GM19238 (cell line): ENCODE measurements at regions not wholly inside any gene's neighbourhood (a gene's known extent, or its start where the extent isn't known, plus 50 kb on each side); places are given as distances from the start of the nearest gene placed in this dataset.
"Not testable (repeated sequence)": the region's sequence is repeated elsewhere in the genome, so short reads cannot be mapped to it uniquely, and the experiment has no call there.

Experiments
- DNase-seq: peaks from one replicate; pipeline ENCODE4 v3.0.0; 2011; ENCODE audit warnings: low spot score; ENCODE audit not compliant: insufficient read length

GRCh38 chr15:62406305-62406891, 241.3 kb upstream of the C2CD4B start:
- no peak for DNase-seq

GRCh38 chr15:62407216-62407615, 242.1 kb upstream of the C2CD4B start:
- DNase-seq = no peak

- DNase-seq = no peak
Observed at GRCh38 chr15:62407962-62408361, 242.9 kb upstream of the C2CD4B start.

- DNase-seq = no peak
Observed at GRCh38 chr15:62409466-62409865, 244.4 kb upstream of the C2CD4B start.

DNA sequence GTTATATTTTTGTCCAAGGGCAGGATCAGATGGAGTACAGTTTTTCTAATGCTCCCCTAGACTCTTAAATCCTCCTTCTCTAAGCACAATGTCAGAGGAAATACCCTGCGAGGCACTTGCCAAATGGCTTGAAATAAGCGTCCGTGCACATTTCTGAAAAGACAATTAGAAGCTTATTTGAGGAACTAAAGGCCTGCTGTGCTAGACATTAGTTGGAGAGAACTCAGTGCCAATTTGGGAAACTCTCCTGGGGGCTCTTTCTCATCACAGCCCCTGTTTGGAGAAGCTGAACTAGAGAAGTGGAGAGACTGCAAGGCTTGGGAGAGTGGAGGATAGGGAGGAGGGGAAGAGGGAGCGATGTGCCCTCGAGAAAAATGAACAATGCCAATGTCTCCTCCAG, 247.6 kb upstream of the C2CD4B start:
- DNase-seq = no peak

DNA sequence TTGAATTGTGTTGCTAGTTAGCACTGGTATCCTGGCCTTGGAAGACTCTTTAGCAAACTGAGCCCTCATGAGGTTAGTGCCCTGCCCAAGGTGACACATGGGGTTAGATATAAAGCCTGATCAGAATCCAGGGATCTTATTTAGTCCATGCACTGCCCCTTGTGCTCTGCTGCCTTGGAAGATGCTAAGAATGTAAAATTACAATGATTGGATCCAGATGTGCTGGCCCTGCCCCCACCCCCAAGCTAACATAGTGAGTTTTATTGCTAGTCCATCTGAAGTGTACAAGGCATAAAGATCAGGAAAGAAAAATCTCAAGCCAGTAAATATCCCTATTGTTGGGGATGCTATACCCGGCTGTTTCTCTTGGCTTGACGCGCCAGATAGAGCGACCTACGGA, 248.1 kb upstream of the C2CD4B start:
- no peak for DNase-seq

- DNase-seq = no peak
Observed at GRCh38 chr15:62413786-62414185, 248.7 kb upstream of the C2CD4B start.

DNA sequence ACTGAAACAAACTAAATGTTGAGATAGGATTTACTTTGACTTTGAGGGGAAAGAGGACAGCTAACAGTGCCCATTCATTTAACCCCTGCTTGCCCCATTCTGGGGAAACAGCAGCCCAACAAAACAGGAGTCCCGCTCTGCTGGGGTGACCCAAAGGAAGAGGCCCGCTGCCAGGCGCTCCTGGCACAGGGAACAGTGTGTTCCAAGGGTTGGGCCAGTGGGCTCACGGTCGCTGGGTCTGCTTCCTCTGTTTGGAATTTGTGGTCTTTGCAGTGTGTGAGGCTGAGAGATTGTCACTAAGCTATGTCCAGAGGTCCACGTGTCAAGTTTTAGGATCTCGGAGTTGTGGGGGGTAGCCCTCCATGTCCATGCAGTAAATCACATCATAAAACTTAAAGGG, 250.4 kb upstream of the C2CD4B start:
- no peak for DNase-seq

GRCh38 chr15:62416526-62416925, 251.4 kb upstream of the C2CD4B start:
- no peak for DNase-seq

DNA sequence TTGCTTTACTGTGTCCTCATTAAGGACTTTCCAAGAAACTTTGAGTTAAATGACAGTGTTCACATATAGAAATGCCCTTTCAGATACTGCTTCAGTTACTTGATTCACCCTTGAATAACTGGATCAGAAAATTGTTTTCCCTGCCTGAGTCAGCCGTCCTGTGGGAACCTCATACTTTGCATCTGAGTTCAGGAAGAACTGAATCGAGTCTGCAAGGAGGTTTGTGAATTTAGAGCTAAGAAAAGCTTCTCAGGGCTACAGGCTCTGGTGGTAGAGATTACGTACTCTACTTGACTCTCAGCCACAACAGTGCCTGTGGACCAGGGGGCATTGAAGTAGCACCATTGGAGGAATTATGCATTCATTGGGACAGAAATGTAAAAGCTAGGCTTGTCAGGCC, 252.4 kb upstream of the C2CD4B start:
- no peak for DNase-seq

- DNase-seq = not testable (repeated sequence)
Observed at GRCh38 chr15:62418496-62418895, 253.4 kb upstream of the C2CD4B start.

- DNase-seq = no peak
Observed at GRCh38 chr15:62419192-62419591, 254.1 kb upstream of the C2CD4B start.

DNA sequence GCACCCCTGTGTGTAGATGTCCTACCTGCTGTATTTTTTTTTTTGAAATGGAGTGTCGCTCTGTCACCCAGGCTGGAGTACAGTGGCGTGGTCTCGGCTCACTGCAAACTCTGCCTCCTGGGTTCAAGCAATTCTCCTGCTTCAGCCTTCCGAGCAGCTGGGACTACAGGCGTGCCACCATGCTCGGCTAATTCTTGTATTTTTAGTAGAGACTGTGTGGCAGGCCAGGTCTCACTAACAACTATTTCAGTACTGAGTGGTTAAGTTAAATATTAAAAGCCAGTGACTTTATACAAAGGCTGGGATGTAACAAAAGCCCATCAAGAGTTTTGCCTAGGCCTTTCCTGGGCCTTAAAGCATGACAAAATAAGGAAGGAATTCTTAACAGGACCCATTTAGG, 255.3 kb upstream of the C2CD4B start:
- DNase-seq = not testable (repeated sequence)

GRCh38 chr15:62421289-62421688, 256.2 kb upstream of the C2CD4B start:
- no peak for DNase-seq

DNA sequence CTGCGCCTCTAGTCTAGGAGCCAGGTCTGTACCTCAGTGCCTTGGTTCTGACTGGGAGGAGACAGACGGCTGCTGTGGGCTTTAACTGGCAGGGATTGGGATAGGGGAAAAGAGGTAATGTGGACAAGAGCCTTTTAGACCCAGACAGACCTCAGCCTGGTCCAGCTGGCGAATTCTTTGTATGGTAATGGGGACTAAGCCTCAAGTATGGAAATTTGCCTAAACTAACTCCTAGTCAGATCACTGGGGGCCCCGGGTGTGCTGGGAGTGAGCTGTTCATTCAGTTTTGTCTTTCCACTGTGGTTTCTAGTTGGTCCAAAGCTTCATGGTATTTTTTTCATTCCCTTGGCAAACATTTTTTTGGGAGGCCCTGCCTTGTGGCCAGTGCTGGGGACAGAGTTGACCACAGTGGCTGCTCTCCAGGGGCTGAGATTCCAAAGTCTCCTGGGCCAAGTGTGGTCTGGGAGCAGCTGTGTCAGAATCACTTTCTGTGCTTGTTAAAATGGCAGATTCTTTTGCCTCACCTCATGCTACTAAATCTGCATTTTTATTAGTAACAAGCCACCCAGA, 261.4 kb upstream of the C2CD4B start:
- DNase-seq = no peak

- no peak for DNase-seq
Observed at GRCh38 chr15:62428259-62428658, 263.2 kb upstream of the C2CD4B start.

DNA sequence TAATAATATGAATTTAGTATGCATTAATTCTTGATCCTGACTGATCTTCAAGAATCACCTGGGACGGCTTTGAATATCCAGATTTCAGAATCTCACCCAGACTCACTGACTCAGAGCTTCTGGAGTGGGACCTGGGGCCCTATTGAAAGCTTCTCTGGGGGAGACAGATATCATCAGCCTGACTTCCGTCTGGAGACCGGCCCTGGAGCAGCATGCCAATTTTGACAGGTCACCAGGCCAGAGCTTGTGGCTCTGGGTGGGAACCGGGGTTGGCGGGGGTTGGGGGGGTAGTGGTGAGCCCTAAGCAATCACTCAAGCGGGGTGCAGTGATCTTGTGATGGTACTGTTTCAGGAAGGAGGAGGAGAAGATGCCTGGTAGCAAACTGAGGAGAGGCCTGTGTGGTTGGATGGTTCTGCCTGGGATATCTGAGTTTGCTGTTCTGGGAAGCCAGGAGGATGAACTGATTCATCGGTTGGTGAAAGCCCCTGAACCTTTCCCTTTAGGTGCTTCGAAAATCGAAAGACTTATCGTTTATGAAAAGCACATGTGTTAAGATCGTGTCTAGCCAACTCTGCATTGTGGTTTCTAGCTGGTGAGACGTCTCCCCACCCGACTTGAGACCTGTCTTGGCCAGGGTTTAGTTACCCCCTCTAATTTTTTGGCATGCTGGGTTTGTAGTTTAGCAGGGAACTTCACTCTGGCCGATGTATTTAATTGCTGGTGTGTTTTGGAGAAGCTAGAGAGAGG, 263.9 kb upstream of the C2CD4B start:
- no peak for DNase-seq

GRCh38 chr15:62430056-62430455, 265.0 kb upstream of the C2CD4B start:
- no peak for DNase-seq

DNA sequence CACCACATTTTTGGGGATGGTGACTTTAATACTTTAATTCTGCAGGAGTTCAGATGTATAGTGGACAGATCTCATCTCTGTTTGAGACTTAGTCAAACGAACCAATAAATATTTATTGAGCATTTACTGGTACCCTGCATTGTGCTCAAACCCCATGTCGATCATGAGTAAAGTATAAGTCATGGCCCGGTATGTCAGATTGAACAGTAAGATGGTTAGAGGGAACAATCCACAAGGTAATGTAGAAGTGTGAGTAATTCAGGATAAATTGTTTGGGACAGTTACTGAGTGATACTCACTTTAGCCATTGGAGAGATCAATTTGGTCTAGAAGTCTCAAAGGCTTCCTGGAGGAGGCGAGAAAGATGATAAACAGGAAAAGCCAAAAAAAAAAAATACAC, 265.5 kb upstream of the C2CD4B start:
- no peak for DNase-seq

- DNase-seq = no peak
Observed at GRCh38 chr15:62431008-62431797, 266.1 kb upstream of the C2CD4B start.

GRCh38 chr15:62431817-62432216, 266.7 kb upstream of the C2CD4B start:
- no peak for DNase-seq

DNA sequence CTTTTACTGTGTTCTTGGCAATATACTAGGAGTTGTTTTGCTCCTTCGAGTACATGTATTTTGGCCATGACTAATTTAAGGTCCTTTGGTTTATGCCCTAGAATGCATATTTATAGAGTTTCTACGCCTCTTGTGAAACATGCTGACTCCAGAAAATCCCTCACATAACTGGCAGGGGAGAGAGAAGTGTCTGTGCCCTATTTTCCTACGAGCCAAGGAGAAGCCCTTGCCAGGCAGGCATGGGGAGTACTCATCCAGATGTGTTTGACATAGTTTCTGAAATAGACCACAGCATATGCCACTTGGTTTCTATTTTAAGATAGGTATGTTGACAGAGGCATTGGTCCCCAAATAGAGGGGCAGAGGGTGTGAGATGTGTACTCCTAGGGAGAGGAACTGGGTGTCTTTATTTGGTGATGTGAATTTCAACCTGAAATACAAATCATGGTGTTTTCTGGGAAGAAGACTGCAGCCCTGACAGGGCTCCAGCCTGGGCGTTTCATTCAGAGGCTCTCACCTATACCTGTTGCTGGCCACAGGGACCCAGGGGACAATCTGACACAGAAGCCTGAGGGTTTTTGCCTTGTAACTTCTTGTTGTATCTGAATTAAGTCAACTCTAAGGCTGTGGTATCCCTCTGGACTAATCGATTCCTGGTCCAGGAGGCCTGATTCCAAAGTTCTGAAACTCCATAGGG, 267.8 kb upstream of the C2CD4B start:
- no peak for DNase-seq
